HEK293T (cell line): ENCODE measurements at regions not wholly inside any gene's neighbourhood (a gene's known extent, or its start where the extent isn't known, plus 50 kb on each side); places are given as distances from the start of the nearest gene placed in this dataset.

Source experiments
- CTCF ChIA-PET: fragments of 350-600 bp; formaldehyde crosslinking; extraction: SDS; loops from one replicate; lab custom pipeline; 2021; ENCODE audit warnings: antibody characterized with exemption, inconsistent platforms; lab: Yijun Ruan, JAX
- POLR2A ChIA-PET: fragments of 350-600 bp; formaldehyde crosslinking; extraction: SDS; loops from one replicate; lab custom pipeline; 2020; ENCODE audit warnings: antibody characterized with exemption, inconsistent platforms; lab: Yijun Ruan, JAX
- DNase-seq: peaks from one replicate; pipeline ENCODE4 v3.0.0; 2012; ENCODE audit warnings: mixed read lengths; ENCODE audit errors: extremely low spot score
- ARNT ChIP-seq: fragments of 450-650 bp; IDR thresholded peaks from 2 replicates; pipeline ENCODE4 v1.6.1; 2017; ENCODE audit warnings: mild to moderate bottlenecking
- BHLHE40 ChIP-seq: fragments of 450-650 bp; IDR thresholded peaks from 2 replicates; pipeline ENCODE4 v1.6.1; 2016; ENCODE audit warnings: mild to moderate bottlenecking, moderate library complexity, borderline replicate concordance
- CTBP1 ChIP-seq: fragments of 450-650 bp; IDR thresholded peaks from 2 replicates; pipeline ENCODE4 v1.6.1; 2016; ENCODE audit warnings: borderline replicate concordance
- ELF4 ChIP-seq: fragments of 450-650 bp; IDR thresholded peaks from 2 replicates; pipeline ENCODE4 v1.6.1; 2017; ENCODE audit warnings: antibody characterized with exemption
- FOXA1 ChIP-seq: fragments of 450-650 bp; IDR thresholded peaks from 2 replicates; pipeline ENCODE4 v1.6.1; 2016; ENCODE audit warnings: mild to moderate bottlenecking
- FOXK2 ChIP-seq: fragments of 450-650 bp; IDR thresholded peaks from 2 replicates; pipeline ENCODE4 v1.6.1; 2016; ENCODE audit warnings: mild to moderate bottlenecking
- FOXM1 ChIP-seq: fragments of 450-650 bp; IDR thresholded peaks from 2 replicates; pipeline ENCODE4 v1.6.1; 2017; ENCODE audit warnings: mild to moderate bottlenecking, borderline replicate concordance
- HDGF ChIP-seq: fragments of 450-650 bp; IDR thresholded peaks from 2 replicates; pipeline ENCODE4 v1.6.1; 2017; ENCODE audit warnings: antibody characterized with exemption, borderline replicate concordance
- L3MBTL2 ChIP-seq: fragments of 450-650 bp; conservative IDR thresholded peaks from 2 replicates; pipeline ENCODE4 v1.6.1; 2016; ENCODE audit warnings: mild to moderate bottlenecking
- LEF1 ChIP-seq: fragments of 450-650 bp; IDR thresholded peaks from 2 replicates; pipeline ENCODE4 v1.6.1; 2017; ENCODE audit warnings: mild to moderate bottlenecking, borderline replicate concordance
- NFRKB ChIP-seq: fragments of 450-650 bp; IDR thresholded peaks from 2 replicates; pipeline ENCODE4 v1.6.1; 2016; ENCODE audit warnings: mild to moderate bottlenecking, moderate library complexity
- SP1 ChIP-seq: fragments of 450-650 bp; IDR thresholded peaks from 2 replicates; pipeline ENCODE4 v1.6.1; 2017
- SUZ12 ChIP-seq: fragments of 450-650 bp; IDR thresholded peaks from 2 replicates; pipeline ENCODE4 v1.6.1; 2016; ENCODE audit warnings: mild to moderate bottlenecking
- TARDBP ChIP-seq: fragments of 450-650 bp; IDR thresholded peaks from 2 replicates; pipeline ENCODE4 v1.6.1; 2016
- ZNF384 ChIP-seq: fragments of 450-650 bp; IDR thresholded peaks from 2 replicates; pipeline ENCODE4 v1.6.1; 2016
- TF ChIP-seq, protein P1 (sequence below): fragments of 450-650 bp; IDR thresholded peaks from 2 replicates; pipeline ENCODE4 v1.6.1; 2016

DNA sequence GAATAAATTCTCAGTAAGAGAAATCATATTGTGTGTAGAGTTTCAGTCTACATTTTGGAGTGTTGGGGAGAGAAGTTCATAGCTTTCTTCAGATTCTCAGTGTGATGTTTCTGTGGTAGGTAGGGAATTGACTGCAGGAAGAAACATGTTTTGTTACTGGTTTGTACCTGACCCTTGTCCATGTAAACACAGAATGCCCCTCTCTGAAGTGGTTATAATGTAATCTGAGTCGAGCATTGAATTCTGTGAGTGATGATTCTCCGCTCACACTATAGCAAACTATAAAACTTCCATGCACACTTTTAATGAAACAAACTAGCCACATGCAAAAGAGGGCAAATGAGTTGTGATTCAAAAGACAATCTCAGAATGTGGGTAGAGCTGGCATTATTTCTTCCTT lies 433.2 kb downstream of the USP25 start:
- CTCF ChIA-PET: no interaction called here
- POLR2A ChIA-PET: interaction anchor here (1.4 kb wide), 1 partner anchor 31 kb away, joined by 10 read pairs; no protein-coding TSS in a partner anchor
- TF ChIP-seq FOXK2 (no peak), BHLHE40 (no peak), TARDBP (no peak), L3MBTL2 (no peak), SUZ12 (no peak), FOXM1 (no peak), NFRKB (no peak), ZNF384 (no peak), CTBP1 (no peak), SP1 (no peak), FOXA1 (no peak), LEF1 (no peak), ELF4 (no peak), HDGF (no peak), ARNT (no peak)
- TF ChIP-seq, protein P1, sequence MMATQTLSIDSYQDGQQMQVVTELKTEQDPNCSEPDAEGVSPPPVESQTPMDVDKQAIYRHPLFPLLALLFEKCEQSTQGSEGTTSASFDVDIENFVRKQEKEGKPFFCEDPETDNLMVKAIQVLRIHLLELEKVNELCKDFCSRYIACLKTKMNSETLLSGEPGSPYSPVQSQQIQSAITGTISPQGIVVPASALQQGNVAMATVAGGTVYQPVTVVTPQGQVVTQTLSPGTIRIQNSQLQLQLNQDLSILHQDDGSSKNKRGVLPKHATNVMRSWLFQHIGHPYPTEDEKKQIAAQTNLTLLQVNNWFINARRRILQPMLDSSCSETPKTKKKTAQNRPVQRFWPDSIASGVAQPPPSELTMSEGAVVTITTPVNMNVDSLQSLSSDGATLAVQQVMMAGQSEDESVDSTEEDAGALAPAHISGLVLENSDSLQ: no peak

DNA sequence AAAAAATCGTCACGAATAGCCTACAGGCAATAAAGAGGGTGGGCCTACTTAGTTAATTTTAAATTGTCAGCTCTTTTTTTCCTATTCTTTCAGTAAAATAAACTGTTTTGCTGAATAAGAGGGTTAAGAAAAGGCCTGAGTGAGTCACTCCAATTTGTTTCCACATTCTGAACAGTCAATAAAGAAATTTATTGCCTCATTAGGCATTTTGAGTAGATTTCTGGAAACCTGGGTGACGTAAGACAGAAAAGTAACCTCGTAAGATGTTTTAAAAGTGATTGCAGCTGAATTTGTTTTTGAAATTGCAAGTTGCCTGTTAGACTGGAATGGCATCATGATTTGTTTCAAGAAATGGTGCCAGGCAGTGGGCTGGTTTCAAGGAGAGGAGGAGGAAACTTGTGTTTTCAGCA lies 439.3 kb downstream of the USP25 start:
- TF ChIP-seq, protein P1: peak; percentile 70
- TF ChIP-seq FOXA1: no peak
- no peak for TF ChIP-seq FOXK2
- no peak for TF ChIP-seq ARNT
- TF ChIP-seq CTBP1: peak; percentile 44; the same call in 1 of the 2 replicates
- TF ChIP-seq FOXM1: no peak
- no peak for TF ChIP-seq ELF4
- TF ChIP-seq BHLHE40: no peak
- 0 out of 2 replicates have a peak, but pooled peaks have one; percentile 46 for TF ChIP-seq ZNF384
- TF ChIP-seq HDGF: no peak
- TF ChIP-seq TARDBP: no peak
- no peak for TF ChIP-seq SUZ12
- CTCF ChIA-PET: interaction anchor here (0.7 to 0.8 kb wide), 3 partner anchors 10 to 26 kb away, joined by 3 to 4 read pairs (median 3); no protein-coding TSS in a partner anchor
- POLR2A ChIA-PET: interaction anchor here (1.3 to 2.0 kb wide), 2 partner anchors 25 to 27 kb away, joined by 4 to 16 read pairs; no protein-coding TSS in a partner anchor
- no peak for DNase-seq

More for the DNA sequence above, 433.2 kb downstream of the USP25 start:
- DNase-seq: no peak

DNA sequence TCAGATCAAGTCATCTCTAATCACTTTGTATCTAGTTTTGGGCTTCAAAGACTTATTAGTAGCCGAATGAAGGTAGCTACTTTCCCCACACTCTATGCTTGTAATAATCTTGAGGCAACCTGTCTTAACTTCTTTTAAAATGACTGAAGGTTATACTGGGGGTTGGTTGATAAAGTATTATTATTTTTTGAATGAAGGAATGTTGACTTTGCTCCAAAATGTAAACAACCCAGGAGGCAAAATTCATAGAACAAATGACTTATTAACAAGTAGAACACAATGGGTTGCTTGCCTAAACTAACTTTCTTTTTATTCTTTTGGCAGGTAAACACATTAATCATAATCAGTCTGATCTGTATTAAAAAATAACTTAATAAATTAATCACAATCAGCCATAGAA lies 440.0 kb downstream of the USP25 start:
- POLR2A ChIA-PET: interaction anchor here (1.3 to 2.0 kb wide), 2 partner anchors 25 to 26 kb away, joined by 4 to 16 read pairs; no protein-coding TSS in a partner anchor
- CTCF ChIA-PET: interaction anchor here (0.7 to 0.8 kb wide), 3 partner anchors 10 to 26 kb away, joined by 3 to 4 read pairs (median 3); no protein-coding TSS in a partner anchor
- TF ChIP-seq FOXA1 (no peak), HDGF (no peak), FOXK2 (no peak), ZNF384 (no peak), CTBP1 (no peak), TARDBP (no peak), LEF1 (no peak)
- TF ChIP-seq, protein P1: no peak
- DNase-seq: no peak

DNA sequence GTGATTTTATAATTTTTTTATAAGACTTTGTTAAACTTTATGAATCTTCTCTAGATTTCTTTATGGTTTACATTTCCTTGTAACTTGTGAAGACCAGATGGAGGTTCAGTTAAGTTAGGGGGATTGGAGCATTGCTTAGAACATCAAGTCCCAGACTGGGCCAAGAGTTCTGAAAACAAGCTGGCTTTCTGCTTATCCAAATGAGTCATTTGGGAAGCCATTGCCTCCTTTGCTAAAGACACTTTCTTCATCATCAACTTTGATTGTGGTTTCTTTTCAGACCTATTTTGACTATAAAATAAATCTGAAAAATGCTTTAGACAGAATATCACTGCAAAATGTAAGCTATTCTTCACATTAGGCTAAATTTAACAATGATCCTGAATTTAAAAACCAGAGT lies 446.8 kb downstream of the USP25 start:
- TF ChIP-seq TARDBP: no peak
- no peak for TF ChIP-seq SUZ12
- TF ChIP-seq HDGF: no peak
- ChIA-PET POLR2A (interaction anchor here (2.0 kb wide), 1 partner anchor 18 kb away, joined by 7 read pairs; no protein-coding TSS in a partner anchor), CTCF (interaction anchor here (1.1 kb wide), 1 partner anchor 52 kb away, joined by 3 read pairs; no protein-coding TSS in a partner anchor)
- DNase-seq: no peak

DNA sequence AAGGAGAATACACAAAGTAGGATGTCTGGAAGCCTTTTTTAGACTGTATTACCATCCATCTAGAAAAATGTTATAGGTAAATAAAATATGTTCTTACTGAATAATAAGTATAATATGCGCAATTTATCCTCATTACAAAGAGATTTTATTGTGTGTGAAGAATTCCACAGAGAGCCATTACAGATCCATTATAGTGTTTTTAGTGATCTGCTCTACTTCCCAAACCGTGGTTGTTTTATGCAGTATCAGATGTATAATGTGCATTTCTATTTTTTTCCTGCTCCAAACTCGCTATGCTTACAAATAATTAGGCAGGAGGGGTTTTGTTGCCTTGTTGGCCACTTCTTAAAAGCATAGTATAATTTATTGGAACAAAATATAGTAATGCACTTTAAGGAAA lies 447.8 kb downstream of the USP25 start:
- ChIA-PET CTCF (interaction anchor here (1.1 kb wide), 1 partner anchor 51 kb away, joined by 3 read pairs; no protein-coding TSS in a partner anchor), POLR2A (interaction anchor here (2.0 kb wide), 1 partner anchor 17 kb away, joined by 7 read pairs; no protein-coding TSS in a partner anchor)
- TF ChIP-seq BHLHE40: no peak
- TF ChIP-seq LEF1: no peak
- TF ChIP-seq NFRKB: no peak
- TF ChIP-seq, protein P1: no peak
- no peak for TF ChIP-seq CTBP1
- no peak for TF ChIP-seq ELF4
- no peak for DNase-seq

DNA sequence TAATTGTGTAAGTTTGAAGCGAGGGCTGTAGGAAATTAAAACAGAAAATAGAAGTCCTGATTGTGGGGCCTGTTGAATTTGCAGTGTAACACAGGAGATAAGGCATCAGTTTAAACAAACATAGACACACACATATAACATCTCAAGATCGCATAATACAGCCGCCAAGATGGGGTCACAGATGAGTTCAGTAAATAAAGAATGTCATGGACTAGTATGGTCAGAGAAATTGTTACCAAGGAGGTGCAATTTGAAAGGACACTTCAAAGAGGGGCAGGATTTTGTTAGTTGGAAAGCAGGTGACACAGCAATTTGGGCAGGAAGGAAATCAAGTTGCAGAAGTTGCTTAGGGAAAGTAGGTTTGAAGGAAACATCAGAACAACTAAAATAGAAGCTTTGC lies 450.0 kb downstream of the USP25 start:
- ChIA-PET POLR2A (interaction anchor here (1.8 kb wide), 1 partner anchor 14 kb away, joined by 10 read pairs; no protein-coding TSS in a partner anchor), CTCF (no interaction called here)
- TF ChIP-seq ZNF384 (no peak), SP1 (no peak), CTBP1 (no peak), TARDBP (no peak), LEF1 (no peak), L3MBTL2 (no peak), FOXK2 (no peak)
- TF ChIP-seq, protein P1: no peak
- DNase-seq: no peak
